Transverse colon (tissue), 3 donors: ENCODE measurements at regions not wholly inside any gene's neighbourhood (a gene's known extent, or its start where the extent isn't known, plus 50 kb on each side); places are given as distances from the start of the nearest gene placed in this dataset.

Source experiments
- EP300 ChIP-seq: sonication (generic); formaldehyde crosslinking; IDR thresholded peaks from one replicate; pipeline ENCODE4 v1.6.1; 2017; ENCODE audit warnings: antibody characterized with exemption, low read depth
- POLR2AphosphoS5 ChIP-seq, 3 donors: sonication (generic); formaldehyde crosslinking; IDR thresholded peaks; one replicate each; pipeline ENCODE4 v1.6.1; 2016; ENCODE audit warnings: antibody characterized with exemption in 3 of 3

DNA sequence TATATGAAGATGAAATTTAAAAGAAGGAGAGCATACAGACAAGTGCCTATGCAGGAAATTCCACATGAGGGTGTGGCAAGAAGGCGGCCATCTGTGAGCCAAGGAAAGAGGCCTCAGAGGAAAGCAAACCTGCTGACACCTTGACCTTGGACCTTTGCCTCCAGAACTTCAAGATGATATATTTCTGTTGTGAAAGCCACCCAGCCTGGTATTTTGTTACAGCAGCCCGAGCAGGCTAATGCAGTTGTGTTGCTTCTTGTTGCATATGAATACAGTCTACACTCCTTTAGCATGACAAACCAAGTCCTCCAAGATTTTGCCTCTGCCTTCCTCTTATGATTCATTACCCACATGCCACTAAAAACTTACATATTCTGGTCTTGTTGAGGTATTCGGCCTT is 374.8 kb upstream of the TRIB2 start:
- TF ChIP-seq POLR2AphosphoS5 (IDR thresholded peaks at IDR 0.05): no peak
- no peak for TF ChIP-seq EP300
